ENCODE measurements at regions not wholly inside any gene's neighbourhood (a gene's known extent, or its start where the extent isn't known, plus 50 kb on each side); places are given as distances from the start of the nearest gene placed in this dataset.

DNA sequence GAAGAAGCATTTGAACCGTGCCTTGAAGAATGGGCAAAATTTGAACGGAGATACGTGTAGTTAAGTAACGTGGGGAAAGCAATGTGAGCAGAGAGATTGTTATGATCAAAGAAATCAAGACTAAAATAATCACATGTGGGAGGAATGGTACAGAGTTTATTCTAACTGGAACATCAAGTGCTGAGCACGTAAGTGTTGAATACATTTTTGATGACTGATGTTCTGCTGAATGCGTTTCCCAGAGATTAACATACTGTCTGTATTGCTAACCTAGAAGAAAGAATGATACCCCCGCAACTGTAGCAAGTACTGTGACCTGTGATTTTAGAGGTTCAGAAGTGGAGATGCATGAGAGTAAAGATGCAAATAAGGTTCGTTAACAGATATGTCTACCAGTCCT, 146.9 kb upstream of the EPHA7 start:
- no peaks in the 10 kb centered on the region for H3K27me3 ChIP-seq (ENCODE audit: insufficient read depth, low read depth, low read length)
- no peaks in the 10 kb centered on the region for H3K36me3 ChIP-seq (ENCODE audit: insufficient read depth, low read length)
- no peaks in the 10 kb centered on the region for H3K79me2 ChIP-seq (replicated peaks; ENCODE audit: insufficient read depth, low read length)
- no peak overlapping the region for H3K9ac ChIP-seq (ENCODE audit: low read length)
- H2AFZ ChIP-seq (ENCODE audit: low read depth, low read length), result no peak overlapping the region
- H3K4me3 ChIP-seq (ENCODE audit: low read length), result no peak overlapping the region
- TF ChIP-seq, protein P1, sequence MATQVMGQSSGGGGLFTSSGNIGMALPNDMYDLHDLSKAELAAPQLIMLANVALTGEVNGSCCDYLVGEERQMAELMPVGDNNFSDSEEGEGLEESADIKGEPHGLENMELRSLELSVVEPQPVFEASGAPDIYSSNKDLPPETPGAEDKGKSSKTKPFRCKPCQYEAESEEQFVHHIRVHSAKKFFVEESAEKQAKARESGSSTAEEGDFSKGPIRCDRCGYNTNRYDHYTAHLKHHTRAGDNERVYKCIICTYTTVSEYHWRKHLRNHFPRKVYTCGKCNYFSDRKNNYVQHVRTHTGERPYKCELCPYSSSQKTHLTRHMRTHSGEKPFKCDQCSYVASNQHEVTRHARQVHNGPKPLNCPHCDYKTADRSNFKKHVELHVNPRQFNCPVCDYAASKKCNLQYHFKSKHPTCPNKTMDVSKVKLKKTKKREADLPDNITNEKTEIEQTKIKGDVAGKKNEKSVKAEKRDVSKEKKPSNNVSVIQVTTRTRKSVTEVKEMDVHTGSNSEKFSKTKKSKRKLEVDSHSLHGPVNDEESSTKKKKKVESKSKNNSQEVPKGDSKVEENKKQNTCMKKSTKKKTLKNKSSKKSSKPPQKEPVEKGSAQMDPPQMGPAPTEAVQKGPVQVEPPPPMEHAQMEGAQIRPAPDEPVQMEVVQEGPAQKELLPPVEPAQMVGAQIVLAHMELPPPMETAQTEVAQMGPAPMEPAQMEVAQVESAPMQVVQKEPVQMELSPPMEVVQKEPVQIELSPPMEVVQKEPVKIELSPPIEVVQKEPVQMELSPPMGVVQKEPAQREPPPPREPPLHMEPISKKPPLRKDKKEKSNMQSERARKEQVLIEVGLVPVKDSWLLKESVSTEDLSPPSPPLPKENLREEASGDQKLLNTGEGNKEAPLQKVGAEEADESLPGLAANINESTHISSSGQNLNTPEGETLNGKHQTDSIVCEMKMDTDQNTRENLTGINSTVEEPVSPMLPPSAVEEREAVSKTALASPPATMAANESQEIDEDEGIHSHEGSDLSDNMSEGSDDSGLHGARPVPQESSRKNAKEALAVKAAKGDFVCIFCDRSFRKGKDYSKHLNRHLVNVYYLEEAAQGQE (IDR thresholded peaks at IDR 0.05; ENCODE audit: borderline replicate concordance), result no peak
- TF ChIP-seq EZH2 (IDR thresholded peaks at IDR 0.05; ENCODE audit: borderline replicate concordance, insufficient read depth, low read length, poor library complexity, severe bottlenecking), result no peak
- no peak for TF ChIP-seq RAD21 (conservative IDR thresholded peaks at IDR 0.05)
- H3K9me3 ChIP-seq (ENCODE audit: low read length), result no peaks in the 10 kb centered on the region
- H3K9me2 ChIP-seq (ENCODE audit: insufficient read depth, low read length), result no peaks in the 10 kb centered on the region
- no peaks in the 10 kb centered on the region for H4K20me1 ChIP-seq (ENCODE audit: insufficient read depth)
- no peak overlapping the region for H3K4me2 ChIP-seq (ENCODE audit: low read length)
- H3K27ac ChIP-seq (ENCODE audit: low read length), result no peak overlapping the region
- no peaks in the 10 kb centered on the region for H3F3A ChIP-seq (ENCODE audit: insufficient read depth, low read length, poor library complexity, severe bottlenecking)

DNA sequence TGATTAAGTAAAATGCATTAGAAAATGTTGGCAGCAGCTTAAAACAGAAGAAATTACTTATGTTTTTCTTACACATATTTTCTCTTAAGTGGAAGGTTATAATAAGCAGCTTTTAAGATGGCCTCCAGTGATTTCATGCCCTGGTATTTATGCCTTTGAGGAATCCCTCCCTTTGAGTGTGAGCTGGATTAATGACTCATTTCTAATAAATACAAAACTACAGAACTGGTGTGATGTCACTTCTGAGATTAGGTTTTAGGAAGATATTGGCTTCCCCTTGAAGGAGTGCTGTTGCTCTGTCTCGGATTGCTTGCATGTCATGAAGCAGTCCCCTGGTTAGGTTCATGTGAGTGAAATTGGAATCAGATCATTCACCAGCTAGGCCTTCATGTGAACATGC, 143.2 kb upstream of the EPHA7 start:
- Histone ChIP-seq H3K79me2 (replicated peaks; ENCODE audit: insufficient read depth, low read length) (no peaks in the 10 kb centered on the region), H3K9me3 (ENCODE audit: low read length) (no peaks in the 10 kb centered on the region), H4K20me1 (ENCODE audit: insufficient read depth) (no peaks in the 10 kb centered on the region), H3K27me3 (ENCODE audit: insufficient read depth, low read depth, low read length) (no peaks in the 10 kb centered on the region), H3K27ac (ENCODE audit: low read length) (no peak overlapping the region), H3K9me2 (ENCODE audit: insufficient read depth, low read length) (no peaks in the 10 kb centered on the region), H3F3A (ENCODE audit: insufficient read depth, low read length, poor library complexity, severe bottlenecking) (no peaks in the 10 kb centered on the region), H3K9ac (ENCODE audit: low read length) (no peak overlapping the region), H3K4me3 (ENCODE audit: low read length) (no peak overlapping the region), H2AFZ (ENCODE audit: low read depth, low read length) (no peak overlapping the region), H3K36me3 (ENCODE audit: insufficient read depth, low read length) (no peaks in the 10 kb centered on the region), H3K4me2 (ENCODE audit: low read length) (no peak overlapping the region)
- TF ChIP-seq, protein P1 (IDR thresholded peaks at IDR 0.05; ENCODE audit: borderline replicate concordance), result no peak
- no peak for TF ChIP-seq EP300 (conservative IDR thresholded peaks at IDR 0.05; ENCODE audit: poor library complexity, severe bottlenecking)
- TF ChIP-seq, protein P2, sequence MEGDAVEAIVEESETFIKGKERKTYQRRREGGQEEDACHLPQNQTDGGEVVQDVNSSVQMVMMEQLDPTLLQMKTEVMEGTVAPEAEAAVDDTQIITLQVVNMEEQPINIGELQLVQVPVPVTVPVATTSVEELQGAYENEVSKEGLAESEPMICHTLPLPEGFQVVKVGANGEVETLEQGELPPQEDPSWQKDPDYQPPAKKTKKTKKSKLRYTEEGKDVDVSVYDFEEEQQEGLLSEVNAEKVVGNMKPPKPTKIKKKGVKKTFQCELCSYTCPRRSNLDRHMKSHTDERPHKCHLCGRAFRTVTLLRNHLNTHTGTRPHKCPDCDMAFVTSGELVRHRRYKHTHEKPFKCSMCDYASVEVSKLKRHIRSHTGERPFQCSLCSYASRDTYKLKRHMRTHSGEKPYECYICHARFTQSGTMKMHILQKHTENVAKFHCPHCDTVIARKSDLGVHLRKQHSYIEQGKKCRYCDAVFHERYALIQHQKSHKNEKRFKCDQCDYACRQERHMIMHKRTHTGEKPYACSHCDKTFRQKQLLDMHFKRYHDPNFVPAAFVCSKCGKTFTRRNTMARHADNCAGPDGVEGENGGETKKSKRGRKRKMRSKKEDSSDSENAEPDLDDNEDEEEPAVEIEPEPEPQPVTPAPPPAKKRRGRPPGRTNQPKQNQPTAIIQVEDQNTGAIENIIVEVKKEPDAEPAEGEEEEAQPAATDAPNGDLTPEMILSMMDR (IDR thresholded peaks at IDR 0.05; ENCODE audit: poor library complexity, severe bottlenecking), result no peak
- no peak for TF ChIP-seq POLR2AphosphoS5 (IDR thresholded peaks at IDR 0.05)
- no peak for TF ChIP-seq EZH2 (IDR thresholded peaks at IDR 0.05; ENCODE audit: borderline replicate concordance, insufficient read depth, low read length, poor library complexity, severe bottlenecking)
- no peak for TF ChIP-seq RAD21 (conservative IDR thresholded peaks at IDR 0.05)
- no peak for TF ChIP-seq TAF1 (IDR thresholded peaks at IDR 0.05; ENCODE audit: low read depth)
- no peak for TF ChIP-seq SMC3 (conservative IDR thresholded peaks at IDR 0.05; ENCODE audit: poor library complexity)
- TF ChIP-seq MXI1 (conservative IDR thresholded peaks at IDR 0.05; ENCODE audit: poor library complexity, severe bottlenecking), result no peak

Measured in neural cell (in vitro differentiated cells).